NCI-H2029 treated with DMSO at 0.1 percent for 48 hours (cell line): ENCODE measurements at regions not wholly inside any gene's neighbourhood (a gene's known extent, or its start where the extent isn't known, plus 50 kb on each side); places are given as distances from the start of the nearest gene placed in this dataset.

Source experiments
- DNase-seq: peaks from one replicate; lab custom pipeline; 2025; lab: John Stamatoyannopoulos, UW

- no peak for DNase-seq
Observed at GRCh38 chr6:1087154-1087843, 224.6 kb upstream of the FOXQ1 start.

DNA sequence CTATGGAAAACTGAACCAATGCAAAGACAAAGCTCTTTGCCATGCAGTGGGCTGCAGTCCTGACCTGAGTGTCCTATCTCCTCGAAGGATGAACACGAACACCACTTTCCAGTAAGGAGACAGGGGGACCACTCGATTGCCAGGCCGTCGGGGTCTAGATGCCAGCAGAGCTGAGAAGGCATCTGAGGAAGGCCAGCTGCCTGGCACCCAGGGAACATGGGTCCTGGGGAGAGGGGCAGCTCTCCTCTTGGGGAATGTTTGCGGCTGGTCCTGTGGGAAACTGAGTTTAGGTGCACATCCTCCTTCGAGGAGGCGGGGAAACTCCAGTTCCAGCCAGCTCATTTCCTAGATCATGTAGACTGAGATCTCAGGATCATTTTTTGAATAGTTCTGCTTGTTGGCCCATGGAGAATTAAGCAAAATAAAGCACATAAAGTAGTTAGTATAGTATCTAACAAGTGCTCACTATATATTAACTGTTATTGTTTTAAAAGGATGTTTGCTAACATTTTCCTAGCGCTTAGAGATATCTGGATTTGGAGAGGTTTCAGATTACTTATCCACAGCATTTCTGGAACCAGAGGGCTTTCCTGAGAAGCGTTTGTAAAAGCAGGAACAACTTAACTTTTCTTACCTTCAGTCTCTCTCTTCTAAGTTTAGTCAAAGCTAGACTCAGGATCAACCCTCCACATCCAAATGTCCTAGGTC is 225.3 kb upstream of the FOXQ1 start:
- DNase-seq = no peak

- no peak for DNase-seq
Observed at GRCh38 chr6:1082285-1082935, 229.5 kb upstream of the FOXQ1 start.

DNA sequence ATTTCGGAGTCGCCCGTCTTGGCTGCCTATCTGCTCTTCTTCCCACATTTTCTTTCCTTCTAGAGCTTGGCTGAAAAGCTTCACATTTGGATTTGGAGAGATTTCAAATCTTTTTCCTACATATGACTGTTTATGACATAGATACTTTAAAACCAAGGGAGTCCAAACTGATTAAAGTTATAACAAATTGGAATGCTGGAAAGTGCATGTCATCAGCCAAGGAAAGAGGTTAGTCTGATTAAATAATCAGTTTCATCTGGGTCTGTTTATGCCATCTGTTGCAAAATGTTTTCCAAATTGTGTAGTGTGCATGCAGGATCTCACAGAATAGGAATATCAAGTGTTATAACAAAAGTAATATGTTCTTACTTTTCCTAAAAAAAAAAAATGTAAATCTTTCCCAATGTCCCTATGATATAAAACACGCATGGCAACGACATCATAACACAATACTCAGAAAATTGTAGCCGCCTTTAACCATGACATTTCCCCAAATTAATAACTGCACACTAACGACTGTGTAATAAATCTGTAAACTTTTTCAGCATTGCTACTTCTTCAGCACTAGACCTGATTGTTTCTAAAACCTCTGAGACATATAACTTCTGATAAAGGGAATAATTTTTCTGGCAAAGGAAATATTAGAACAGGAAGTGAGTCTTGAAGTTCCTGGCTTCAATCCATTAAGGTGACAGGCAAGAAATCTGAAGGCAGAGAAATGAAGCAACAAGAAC is 230.2 kb upstream of the FOXQ1 start:
- no peak for DNase-seq

GRCh38 chr6:1080453-1081337 is 231.2 kb upstream of the FOXQ1 start:
- DNase-seq = no peak

GRCh38 chr6:1079525-1079924 is 232.4 kb upstream of the FOXQ1 start:
- DNase-seq = no peak

GRCh38 chr6:1077478-1078416 is 234.2 kb upstream of the FOXQ1 start:
- no peak for DNase-seq

GRCh38 chr6:1076531-1077459 is 235.1 kb upstream of the FOXQ1 start:
- DNase-seq = no peak

DNA sequence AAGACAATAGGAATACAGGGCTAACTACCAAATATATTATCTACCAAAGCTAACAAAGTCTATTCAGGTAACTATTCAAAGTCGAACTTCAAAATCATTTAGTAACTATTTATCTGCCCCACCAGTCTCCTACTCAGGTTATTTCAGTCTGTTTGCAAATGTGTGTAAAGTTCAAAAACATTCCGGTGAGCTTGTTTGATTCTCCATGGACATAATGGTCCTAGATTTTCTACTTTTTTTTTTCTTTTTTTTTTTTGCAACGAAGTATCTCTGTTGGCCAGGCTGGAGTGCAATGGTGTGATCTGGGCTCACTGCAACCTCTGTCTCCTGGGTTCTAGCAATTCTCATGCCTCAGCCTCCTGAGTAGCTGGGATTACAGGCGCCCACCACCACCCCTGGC is 236.0 kb upstream of the FOXQ1 start:
- DNase-seq = no peak

DNA sequence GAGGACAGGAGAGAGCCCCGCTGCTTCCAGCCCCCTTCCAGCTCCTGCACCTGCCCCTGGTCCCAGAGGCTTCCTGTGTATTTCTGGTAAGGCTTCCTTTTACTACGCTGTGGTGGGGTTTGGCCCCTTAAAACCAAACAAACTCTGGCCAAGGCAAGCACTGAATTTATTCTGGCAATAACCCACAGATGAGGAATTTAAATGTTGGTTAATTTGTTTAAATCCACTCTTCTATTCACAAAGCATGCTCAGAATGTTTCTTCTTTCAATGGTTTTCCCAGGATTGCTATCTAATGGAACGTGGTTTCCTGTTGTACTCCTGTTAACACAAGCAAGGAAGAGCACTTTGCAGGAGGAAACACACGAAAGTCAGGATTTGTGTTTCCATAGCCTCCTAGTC is 236.5 kb upstream of the FOXQ1 start:
- no peak for DNase-seq

DNA sequence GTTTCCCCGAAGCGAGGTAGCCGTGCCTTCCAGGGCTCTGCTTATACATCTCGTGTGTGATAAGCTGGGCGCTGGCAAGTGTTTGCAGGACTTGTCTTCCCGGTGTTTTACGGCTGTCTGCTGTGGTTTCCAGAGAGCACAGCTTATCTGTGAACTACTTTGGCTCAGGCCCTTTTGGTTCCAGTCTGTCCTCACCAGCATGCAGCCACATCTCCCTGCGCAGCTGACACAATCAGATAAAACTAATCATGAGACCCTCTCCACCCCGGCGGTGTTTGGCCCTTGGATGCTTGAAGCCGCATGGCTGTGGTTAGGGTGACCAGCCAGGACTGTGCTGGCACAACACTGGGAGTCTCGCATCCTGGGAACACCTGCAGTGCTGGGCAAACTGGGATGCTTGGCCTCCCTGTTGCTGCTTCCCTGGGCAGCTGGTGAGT is 241.8 kb upstream of the FOXQ1 start:
- no peak for DNase-seq

- no peak for DNase-seq
Observed at GRCh38 chr6:1068905-1069304, 243.0 kb upstream of the FOXQ1 start.

- DNase-seq = no peak
Observed at GRCh38 chr6:1068068-1068467, 243.8 kb upstream of the FOXQ1 start.

DNA sequence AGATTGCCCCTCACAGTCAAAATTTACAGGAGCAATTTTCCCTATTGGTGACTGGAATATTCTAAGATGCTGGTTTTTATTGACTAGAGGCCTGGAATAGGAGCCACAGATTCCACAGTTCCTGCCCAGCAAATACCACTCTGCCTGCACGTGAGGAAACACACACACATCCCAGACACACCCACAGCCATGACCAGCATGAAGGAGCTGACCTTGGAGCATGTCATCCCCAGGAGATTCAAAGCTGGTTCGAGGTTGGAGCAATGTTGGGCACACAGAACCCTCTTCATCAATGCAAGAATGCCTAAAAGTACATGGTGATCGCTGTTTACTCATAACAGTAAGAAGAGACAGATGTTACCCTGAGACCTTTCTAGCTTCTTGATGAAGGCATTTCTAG is 244.6 kb upstream of the FOXQ1 start:
- DNase-seq = no peak

- DNase-seq = no peak
Observed at GRCh38 chr6:1066449-1067090, 245.3 kb upstream of the FOXQ1 start.

- no peak for DNase-seq
Observed at GRCh38 chr6:1065986-1066385, 245.9 kb upstream of the FOXQ1 start.

GRCh38 chr6:1063671-1064355 is 248.1 kb upstream of the FOXQ1 start:
- no peak for DNase-seq
